Sigmoid colon (tissue), 3 donors: ENCODE measurements at regions not wholly inside any gene's neighbourhood (a gene's known extent, or its start where the extent isn't known, plus 50 kb on each side); places are given as distances from the start of the nearest gene placed in this dataset.

Experiments
- CTCF ChIP-seq, 4 experiments: fragments of 450-650 bp in 3 of 4; fragments of 200-600 bp in 1 of 4; IDR thresholded peaks; one replicate each; pipeline ENCODE4 v1.5.1; 2016 to 2019; ENCODE audit warnings: antibody characterized with exemption in 4 of 4, mild to moderate bottlenecking in 3 of 4, moderate library complexity in 2 of 4
- POLR2A ChIP-seq, 2 donors: fragments of 450-650 bp; IDR thresholded peaks; one replicate each; pipeline ENCODE4 v1.6.1; 2016; ENCODE audit warnings: antibody characterized with exemption in 2 of 2, mild to moderate bottlenecking in 2 of 2, moderate library complexity in 2 of 2

- no peak for TF ChIP-seq POLR2A (IDR thresholded peaks at IDR 0.05)
- no peak for TF ChIP-seq CTCF (IDR thresholded peaks at IDR 0.05)
These were observed 128.4 kb upstream of the SPACA7 start for GRCh38 chr13:112247471-112248405.
